SK-MEL-5 (cell line): ENCODE measurements at regions not wholly inside any gene's neighbourhood (a gene's known extent, or its start where the extent isn't known, plus 50 kb on each side); places are given as distances from the start of the nearest gene placed in this dataset.

ENCODE experiments used
- DNase-seq: peaks from one replicate; pipeline ENCODE4 v3.0.0-alpha.2; 2016; ENCODE audit warnings: low read depth, low spot score
- in situ Hi-C: cut with HindIII; loops from 2 replicates; pipeline ENCODE4 v1.10.0; 2016; ENCODE audit warnings: low sequenced_read_pairs, high pct_unique_total_duplicates, low pct_unique_long_range_greater_than_20kb

- in situ Hi-C loops, result no loop called here
Observed at GRCh38 chr14:87013583-87013982, 979.4 kb downstream of the GALC start.

GRCh38 chr14:87008965-87009364 lies 984.0 kb downstream of the GALC start:
- DNase-seq, result no peak
- in situ Hi-C loops, result no loop called here

More at GRCh38 chr14:87013583-87013982, 979.4 kb downstream of the GALC start:
- DNase-seq, result no peak

GRCh38 chr14:87005280-87005679 lies 987.7 kb downstream of the GALC start:
- DNase-seq, result no peak
- in situ Hi-C loops, result no loop called here

GRCh38 chr14:87002776-87003175 lies 990.2 kb downstream of the GALC start:
- in situ Hi-C loops, result no loop called here

GRCh38 chr14:87001333-87001732 lies 991.6 kb downstream of the GALC start:
- in situ Hi-C loops, result no loop called here
- no peak for DNase-seq

More at GRCh38 chr14:87002776-87003175, 990.2 kb downstream of the GALC start:
- DNase-seq, result peak; percentile 21

- in situ Hi-C loops, result no loop called here
- no peak for DNase-seq
Observed at GRCh38 chr14:87000081-87000480, 992.9 kb downstream of the GALC start.

GRCh38 chr14:86999036-86999435 lies 993.9 kb downstream of the GALC start:
- in situ Hi-C loops, result no loop called here
- DNase-seq, result no peak

GRCh38 chr14:86997271-86997670 lies 995.7 kb downstream of the GALC start:
- no peak for DNase-seq
- in situ Hi-C loops, result no loop called here

GRCh38 chr14:86990396-86990795 lies 1002.6 kb downstream of the GALC start:
- DNase-seq, result no peak
- in situ Hi-C loops, result no loop called here

- DNase-seq, result no peak
- in situ Hi-C loops, result no loop called here
Observed at GRCh38 chr14:86989285-86989684, 1003.7 kb downstream of the GALC start.

- DNase-seq, result no peak
- in situ Hi-C loops, result no loop called here
Observed at GRCh38 chr14:86987966-86988365, 1005.0 kb downstream of the GALC start.

- in situ Hi-C loops, result no loop called here
- no peak for DNase-seq
Observed at GRCh38 chr14:86973177-86973576, 1019.8 kb downstream of the GALC start.

GRCh38 chr14:86971292-86971691 lies 1021.7 kb downstream of the GALC start:
- in situ Hi-C loops, result no loop called here
- no peak for DNase-seq

GRCh38 chr14:86961106-86961716 lies 1031.8 kb downstream of the GALC start:
- in situ Hi-C loops, result no loop called here
- peak; percentile 58 for DNase-seq

- DNase-seq, result no peak
- in situ Hi-C loops, result no loop called here
Observed at GRCh38 chr14:86955771-86956354, 1037.1 kb downstream of the GALC start.

GRCh38 chr14:86954623-86955022 lies 1038.4 kb downstream of the GALC start:
- no peak for DNase-seq
- in situ Hi-C loops, result no loop called here

GRCh38 chr14:86946446-86946845 lies 1046.5 kb downstream of the GALC start:
- DNase-seq, result no peak
- in situ Hi-C loops, result no loop called here

GRCh38 chr14:86944434-86944833 lies 1048.5 kb downstream of the GALC start:
- DNase-seq, result no peak
- in situ Hi-C loops, result no loop called here
